AG10803 (cell line): ENCODE measurements at regions not wholly inside any gene's neighbourhood (a gene's known extent, or its start where the extent isn't known, plus 50 kb on each side); places are given as distances from the start of the nearest gene placed in this dataset.

ENCODE experiments used
- DNase-seq: peaks from one replicate; pipeline ENCODE4 v3.0.0; 2010; ENCODE audit warnings: low read depth
- H3K4me3 ChIP-seq: 2 replicates; pipeline ENCODE4 v1.5.1; 2011; ENCODE audit warnings: mild to moderate bottlenecking, low read length, control low read depth
- CTCF ChIP-seq: conservative IDR thresholded peaks from 2 replicates; pipeline ENCODE4 v1.5.1; 2011; ENCODE audit warnings: mild to moderate bottlenecking, low read length, control low read depth, inconsistent platforms

GRCh38 chr6:5855787-5856470, 150.8 kb downstream of the NRN1 start:
- no peak for DNase-seq
- no peak for TF ChIP-seq CTCF
- no peak overlapping the region for H3K4me3 ChIP-seq

- no peak for TF ChIP-seq CTCF
- DNase-seq = no peak
Observed at GRCh38 chr6:5854899-5855298, 151.8 kb downstream of the NRN1 start.

GRCh38 chr6:5851261-5851757, 155.4 kb downstream of the NRN1 start:
- peak overlapping the region; percentile 43 for H3K4me3 ChIP-seq
- peak; percentile 27 for DNase-seq
- TF ChIP-seq CTCF = no peak

More at GRCh38 chr6:5854899-5855298, 151.8 kb downstream of the NRN1 start:
- H3K4me3 ChIP-seq = no peak overlapping the region

GRCh38 chr6:5850848-5851255, 155.9 kb downstream of the NRN1 start:
- no peak for TF ChIP-seq CTCF
- no peak for DNase-seq
- H3K4me3 ChIP-seq = no peak overlapping the region

- no peak for TF ChIP-seq CTCF
- DNase-seq = no peak
- H3K4me3 ChIP-seq = no peak overlapping the region
Observed at GRCh38 chr6:5846889-5847288, 159.8 kb downstream of the NRN1 start.

- no peak overlapping the region for H3K4me3 ChIP-seq
- DNase-seq = no peak
- no peak for TF ChIP-seq CTCF
Observed at GRCh38 chr6:5846335-5846734, 160.4 kb downstream of the NRN1 start.

GRCh38 chr6:5843078-5843477, 163.6 kb downstream of the NRN1 start:
- no peak for TF ChIP-seq CTCF
- no peak overlapping the region for H3K4me3 ChIP-seq
- no peak for DNase-seq
